Endothelial cell of umbilical vein (primary cell): ENCODE measurements at regions not wholly inside any gene's neighbourhood (a gene's known extent, or its start where the extent isn't known, plus 50 kb on each side); places are given as distances from the start of the nearest gene placed in this dataset.

ENCODE experiments used
- BruUV-seq: library from RNA; stranded (reverse); fragments of 400-500 nt; replicated peaks from 2 replicates; lab custom pipeline; 2021; lab: Mats Ljungman, UMichigan
- CTCF ChIA-PET: fragments of 300-600, 350-600 bp; sonication (Branson Sonifier 250); formaldehyde crosslinking; loops from one replicate; lab custom pipeline; 2021; ENCODE audit warnings: antibody characterized with exemption, inconsistent platforms; lab: Charles Lee
- POLR2A ChIA-PET: fragments of 300-600, 350-600 bp; sonication (Branson Sonifier 250); formaldehyde crosslinking; loops from one replicate; lab custom pipeline; 2021; ENCODE audit warnings: antibody characterized with exemption, inconsistent platforms; lab: Charles Lee
- DNase-seq: peaks from one replicate; pipeline ENCODE4 v3.0.0-alpha.2; 2011; ENCODE audit warnings: low read depth, low spot score
- FAIRE-seq: peaks from 2 replicates; lab custom pipeline; 2011; peaks lifted over from hg19 to GRCh38; lab: Jason Lieb, UNC
- H2AFZ ChIP-seq: 2 replicates; pipeline ENCODE4 v1.6.0; 2012; ENCODE audit warnings: low read depth, low read length, control low read depth, inconsistent platforms
- H3K27ac ChIP-seq: 2 replicates; pipeline ENCODE4 v1.5.1; 2011; ENCODE audit warnings: low read depth, mild to moderate bottlenecking, control low read depth, low read length, moderate library complexity; ENCODE audit not compliant: insufficient read depth
- H3K27me3 ChIP-seq, 2 experiments: 2 replicates each; pipeline versions ENCODE4 v1.6.0 to v1.6.1; 2011; ENCODE audit warnings: low read length in 2 of 2, mixed read lengths in 1 of 2; ENCODE audit not compliant: control insufficient read depth in 2 of 2, insufficient read depth in 2 of 2
- H3K36me3 ChIP-seq, 2 experiments: 2 replicates in 1 of 2; 3 replicates in 1 of 2; pipeline ENCODE4 v1.5.1; 2011; ENCODE audit warnings: low read length in 2 of 2, mild to moderate bottlenecking in 1 of 2, moderate library complexity in 1 of 2; ENCODE audit not compliant: control insufficient read depth in 2 of 2, insufficient read depth in 2 of 2; ENCODE audit errors: extremely low read depth in 1 of 2
- H3K4me1 ChIP-seq: 3 replicates; pipeline ENCODE4 v1.5.1; 2011; ENCODE audit warnings: mild to moderate bottlenecking, low read length; ENCODE audit not compliant: control insufficient read depth, insufficient read depth; ENCODE audit errors: extremely low read depth
- H3K4me2 ChIP-seq: 2 replicates; pipeline ENCODE4 v1.6.1; 2011; ENCODE audit warnings: low read length, control low read depth, mixed read lengths; ENCODE audit not compliant: insufficient read depth
- H3K4me3 ChIP-seq, 3 experiments: fragments of 200-600 bp in 1 of 3; sonication (generic), shearing (Covaris generic) in 1 of 3; replicated peaks in 1 of 3; 2 replicates each; pipeline ENCODE4 v1.5.1; 2011 to 2016; ENCODE audit warnings: control low read depth in 3 of 3, low read length in 3 of 3, mild to moderate bottlenecking in 2 of 3, inconsistent platforms in 1 of 3, low read depth in 1 of 3, moderate library complexity in 1 of 3; ENCODE audit not compliant: insufficient read depth in 1 of 3
- H3K79me2 ChIP-seq: 2 replicates; pipeline ENCODE4 v1.6.0; 2012; ENCODE audit warnings: low read length, inconsistent platforms; ENCODE audit not compliant: control insufficient read depth, insufficient read depth
- H3K9ac ChIP-seq: replicated peaks from 2 replicates; pipeline ENCODE3; 2011; ENCODE audit warnings: low read length, control low read depth; ENCODE audit not compliant: insufficient read depth; ENCODE audit errors: extremely low read depth
- H3K9me1 ChIP-seq: replicated peaks from 3 replicates; pipeline ENCODE4 v1.6.0; 2011; ENCODE audit warnings: mild to moderate bottlenecking, low read length; ENCODE audit not compliant: control insufficient read depth, insufficient read depth; ENCODE audit errors: extremely low read depth
- H3K9me3 ChIP-seq: replicated peaks from 2 replicates; pipeline ENCODE4 v1.5.1; 2012; ENCODE audit warnings: low read length, inconsistent platforms; ENCODE audit not compliant: control insufficient read depth, insufficient read depth
- H4K20me1 ChIP-seq: replicated peaks from 2 replicates; pipeline ENCODE3; 2011; ENCODE audit warnings: mild to moderate bottlenecking, low read length; ENCODE audit not compliant: control insufficient read depth, insufficient read depth; ENCODE audit errors: extremely low read depth
- EZH2 ChIP-seq: IDR thresholded peaks from 2 replicates; pipeline ENCODE4 v1.6.1; 2012; ENCODE audit warnings: borderline replicate concordance, low read depth, mild to moderate bottlenecking, moderate library complexity, low read length, inconsistent platforms; ENCODE audit not compliant: severe bottlenecking
- FOS ChIP-seq: IDR thresholded peaks from 2 replicates; pipeline ENCODE4 v1.6.1; 2011; ENCODE audit warnings: mild to moderate bottlenecking, low read length, moderate library complexity, borderline replicate concordance; ENCODE audit not compliant: insufficient read depth
- GATA2 ChIP-seq: IDR thresholded peaks from 2 replicates; pipeline ENCODE4 v1.7.0; 2011; ENCODE audit warnings: low read depth, mild to moderate bottlenecking, moderate library complexity, mixed read lengths, low read length; ENCODE audit not compliant: insufficient read length, insufficient read depth
- JUN ChIP-seq: IDR thresholded peaks from 2 replicates; pipeline ENCODE4 v1.6.1; 2011; ENCODE audit warnings: borderline replicate concordance, low read depth; ENCODE audit not compliant: insufficient read length, insufficient read depth
- MAX ChIP-seq: IDR thresholded peaks from 2 replicates; pipeline ENCODE4 v1.6.1; 2011; ENCODE audit not compliant: insufficient read depth, insufficient read length
- MYC ChIP-seq: IDR thresholded peaks from one replicate; pipeline ENCODE4 v1.6.1; 2011; ENCODE audit warnings: mild to moderate bottlenecking, low read depth, low read length
- POLR2A ChIP-seq: IDR thresholded peaks from 2 replicates; pipeline ENCODE4 v1.6.1; 2012; ENCODE audit warnings: low read depth, mild to moderate bottlenecking, control low read depth, low read length
- dilution Hi-C: fragments of 300-500 bp; cut with MboI; formaldehyde crosslinking; loops from one replicate; pipeline ENCODE4 v1.15.0; 2019; ENCODE audit warnings: low sequenced_read_pairs; ENCODE audit not compliant: extremely low pct_ligation_motif_present
- intact Hi-C: fragments of 100-400 bp; cut with micrococcal nuclease; formaldehyde crosslinking; loops from one replicate; pipeline ENCODE4 v1.10.0; 2022
- TF ChIP-seq, protein P1 (sequence below), 2 donors: IDR thresholded peaks; 1 replicate in 1 of 2; 2 replicates in 1 of 2; pipeline ENCODE4 v1.5.1; 2011; ENCODE audit warnings: low read length in 2 of 2, mild to moderate bottlenecking in 2 of 2, moderate library complexity in 2 of 2, control low read depth in 1 of 2, inconsistent platforms in 1 of 2, low read depth in 1 of 2; ENCODE audit not compliant: insufficient read depth in 1 of 2; ENCODE audit errors: extremely low read depth in 1 of 2

DNA sequence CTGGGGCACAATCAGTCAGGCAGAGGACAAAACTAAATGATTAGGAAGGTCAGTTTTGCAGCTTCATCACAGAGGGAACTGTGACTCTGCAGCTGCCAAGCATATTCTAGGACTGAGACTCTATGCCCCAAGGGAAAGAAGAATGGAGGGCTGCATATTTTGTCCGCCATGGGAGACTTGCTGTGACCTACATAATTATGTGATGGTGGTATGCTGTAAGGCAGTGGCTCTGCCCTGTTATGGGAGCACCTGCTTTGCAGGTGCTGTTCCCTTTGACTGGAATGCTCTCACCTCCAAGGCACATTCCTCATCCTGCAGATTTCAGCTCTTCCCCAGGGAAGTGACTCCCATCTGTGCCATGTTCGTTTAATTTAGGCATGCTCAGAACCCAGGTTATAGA lies 261.9 kb upstream of the EPHA4 start:
- Histone ChIP-seq H3K27me3 (no peaks in the 10 kb centered on the region), H3K4me2 (no peak overlapping the region), H3K9me3 (no peaks in the 10 kb centered on the region), H3K4me3 (no peak overlapping the region), H2AFZ (no peak overlapping the region), H3K27ac (no peak overlapping the region), H4K20me1 (no peaks in the 10 kb centered on the region), H3K4me1 (no peaks in the 10 kb centered on the region), H3K9me1 (no peaks in the 10 kb centered on the region), H3K9ac (no peak overlapping the region), H3K36me3 (no peaks in the 10 kb centered on the region), H3K79me2 (no peaks in the 10 kb centered on the region)
- DNase-seq, result no peak
- intact Hi-C loops (no loop called here), dilution Hi-C loops (no loop called here)
- FAIRE-seq, result no peak
- TF ChIP-seq EZH2 (no peak), POLR2A (no peak), MYC (no peak), FOS (no peak), JUN (no peak), GATA2 (no peak), MAX (no peak)
- TF ChIP-seq, protein P1, sequence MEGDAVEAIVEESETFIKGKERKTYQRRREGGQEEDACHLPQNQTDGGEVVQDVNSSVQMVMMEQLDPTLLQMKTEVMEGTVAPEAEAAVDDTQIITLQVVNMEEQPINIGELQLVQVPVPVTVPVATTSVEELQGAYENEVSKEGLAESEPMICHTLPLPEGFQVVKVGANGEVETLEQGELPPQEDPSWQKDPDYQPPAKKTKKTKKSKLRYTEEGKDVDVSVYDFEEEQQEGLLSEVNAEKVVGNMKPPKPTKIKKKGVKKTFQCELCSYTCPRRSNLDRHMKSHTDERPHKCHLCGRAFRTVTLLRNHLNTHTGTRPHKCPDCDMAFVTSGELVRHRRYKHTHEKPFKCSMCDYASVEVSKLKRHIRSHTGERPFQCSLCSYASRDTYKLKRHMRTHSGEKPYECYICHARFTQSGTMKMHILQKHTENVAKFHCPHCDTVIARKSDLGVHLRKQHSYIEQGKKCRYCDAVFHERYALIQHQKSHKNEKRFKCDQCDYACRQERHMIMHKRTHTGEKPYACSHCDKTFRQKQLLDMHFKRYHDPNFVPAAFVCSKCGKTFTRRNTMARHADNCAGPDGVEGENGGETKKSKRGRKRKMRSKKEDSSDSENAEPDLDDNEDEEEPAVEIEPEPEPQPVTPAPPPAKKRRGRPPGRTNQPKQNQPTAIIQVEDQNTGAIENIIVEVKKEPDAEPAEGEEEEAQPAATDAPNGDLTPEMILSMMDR (IDR thresholded peaks at IDR 0.05; ENCODE audit: extremely low read depth in 1 of 2, insufficient read depth in 1 of 2, low read depth in 1 of 2, low read length in 2 of 2), result no peak
- ChIA-PET CTCF (no interaction called here), POLR2A (no interaction called here)
- no TSS peak for BruUV-seq
